H1 (cell line): ENCODE measurements at regions not wholly inside any gene's neighbourhood (a gene's known extent, or its start where the extent isn't known, plus 50 kb on each side); places are given as distances from the start of the nearest gene placed in this dataset.

ENCODE experiments used
- CTCF ChIA-PET: fragments of 300-600 bp; sonication (Branson Sonifier 250); formaldehyde crosslinking; loops from one replicate; lab custom pipeline; 2021; ENCODE audit not compliant: partially characterized antibody; lab: Charles Lee
- POLR2A ChIA-PET: fragments of 300-600 bp; sonication (Branson Sonifier 250); formaldehyde crosslinking; loops from one replicate; lab custom pipeline; 2021; ENCODE audit warnings: inconsistent platforms; ENCODE audit not compliant: partially characterized antibody; lab: Charles Lee
- DNase-seq, 2 experiments: peaks; one replicate each; pipeline versions ENCODE4 v3.0.0 to v3.0.0-alpha.2; 2010 to 2022; ENCODE audit warnings: low spot score in 2 of 2, low read depth in 1 of 2, mixed read lengths in 1 of 2
- FAIRE-seq: peaks from 2 replicates; lab custom pipeline; 2011; peaks lifted over from hg19 to GRCh38; lab: Jason Lieb, UNC
- H2AFZ ChIP-seq: 2 replicates; pipeline ENCODE4 v1.8.1; 2012; ENCODE audit warnings: low read length, inconsistent platforms
- H2AK5ac ChIP-seq: 2 replicates; pipeline ENCODE4 v1.6.1; 2013; ENCODE audit warnings: low read depth, low read length
- H2BK120ac ChIP-seq: replicated peaks from 2 replicates; pipeline ENCODE3; 2013; ENCODE audit warnings: low read depth, low read length, inconsistent platforms
- H2BK12ac ChIP-seq: 2 replicates; pipeline ENCODE4 v1.6.1; 2013; ENCODE audit warnings: low read depth, low read length
- H2BK15ac ChIP-seq: 2 replicates; pipeline ENCODE4 v1.6.1; 2013; ENCODE audit warnings: low read length
- H2BK20ac ChIP-seq: 2 replicates; pipeline ENCODE4 v1.6.1; 2013; ENCODE audit warnings: low read length
- H2BK5ac ChIP-seq: 2 replicates; pipeline ENCODE4 v1.6.1; 2013; ENCODE audit warnings: low read depth, low read length
- H3K14ac ChIP-seq: 2 replicates; pipeline ENCODE4 v1.6.1; 2013; ENCODE audit warnings: inconsistent platforms; ENCODE audit not compliant: insufficient read length
- H3K18ac ChIP-seq: 2 replicates; pipeline ENCODE4 v1.6.1; 2013; ENCODE audit warnings: low read length; ENCODE audit errors: extremely low read depth
- H3K23ac ChIP-seq: 2 replicates; pipeline ENCODE4 v1.6.1; 2013; ENCODE audit warnings: inconsistent platforms; ENCODE audit not compliant: insufficient read length
- H3K23me2 ChIP-seq: 2 replicates; pipeline ENCODE4 v1.6.1; 2013; ENCODE audit warnings: low read depth, low read length
- H3K27ac ChIP-seq: 2 replicates; pipeline ENCODE4 v1.6.1; 2011; ENCODE audit warnings: low read depth, low read length, inconsistent platforms
- H3K27me3 ChIP-seq, 4 experiments: replicated peaks in 1 of 4; 1 replicate in 1 of 4; 2 replicates in 3 of 4; pipeline versions ENCODE4 v1.6.1 to v1.8.1; 2011 to 2013; ENCODE audit warnings: low read length in 3 of 4, mild to moderate bottlenecking in 3 of 4, inconsistent platforms in 2 of 4, mixed read lengths in 2 of 4, moderate library complexity in 1 of 4; ENCODE audit not compliant: control insufficient read depth in 3 of 4, insufficient read depth in 3 of 4; ENCODE audit errors: extremely low read depth in 1 of 4
- H3K36me3 ChIP-seq, 4 experiments: 2 replicates each; pipeline versions ENCODE4 v1.6.1 to v1.8.1; 2011 to 2013; ENCODE audit warnings: mild to moderate bottlenecking in 4 of 4, low read length in 3 of 4, moderate library complexity in 2 of 4, control low read depth in 1 of 4, inconsistent platforms in 1 of 4; ENCODE audit not compliant: insufficient read depth in 4 of 4, control insufficient read depth in 2 of 4
- H3K4ac ChIP-seq: replicated peaks from 2 replicates; pipeline ENCODE3; 2013; ENCODE audit warnings: low read length, low read depth, mixed read lengths, inconsistent platforms; ENCODE audit not compliant: insufficient read length
- H3K4me1 ChIP-seq, 4 experiments: replicated peaks in 1 of 4; 1 replicate in 1 of 4; 2 replicates in 3 of 4; pipeline versions ENCODE4 v1.6.1 to v1.8.1; 2011 to 2013; ENCODE audit warnings: low read length in 3 of 4, inconsistent platforms in 2 of 4, mixed read lengths in 1 of 4; ENCODE audit not compliant: insufficient read depth in 4 of 4, control insufficient read depth in 3 of 4
- H3K4me2 ChIP-seq, 2 experiments: 2 replicates each; pipeline versions ENCODE4 v1.6.1 to v1.8.1; 2011 to 2013; ENCODE audit warnings: low read depth in 2 of 2, low read length in 2 of 2, control low read depth in 1 of 2, inconsistent platforms in 1 of 2, mild to moderate bottlenecking in 1 of 2; ENCODE audit not compliant: insufficient read depth in 1 of 2
- H3K4me3 ChIP-seq, 4 experiments: fragments of 200-600, 300-600 bp in 1 of 4; sonication (generic), shearing (Covaris generic), sonication (Bioruptor Twin) in 1 of 4; 2 replicates each; pipeline versions ENCODE4 v1.5.1 to v1.8.1; 2011 to 2016; ENCODE audit warnings: low read length in 4 of 4, low read depth in 3 of 4, control low read depth in 2 of 4, inconsistent platforms in 2 of 4, mild to moderate bottlenecking in 2 of 4, mixed read lengths in 1 of 4, moderate library complexity in 1 of 4; ENCODE audit not compliant: insufficient read depth in 2 of 4; ENCODE audit errors: extremely low read depth in 1 of 4
- H3K56ac ChIP-seq: replicated peaks from 2 replicates; pipeline ENCODE3; 2013; ENCODE audit warnings: low read depth, mild to moderate bottlenecking, mixed read lengths, low read length, inconsistent platforms; ENCODE audit not compliant: insufficient read length
- H3K79me1 ChIP-seq: 2 replicates; pipeline ENCODE4 v1.6.1; 2013; ENCODE audit warnings: low read depth, low read length, control low read depth
- H3K79me2 ChIP-seq, 2 experiments: 2 replicates each; pipeline versions ENCODE4 v1.6.1 to v1.8.1; 2012 to 2013; ENCODE audit warnings: low read length in 2 of 2, mild to moderate bottlenecking in 2 of 2, inconsistent platforms in 1 of 2; ENCODE audit not compliant: insufficient read depth in 2 of 2, control insufficient read depth in 1 of 2
- H3K9ac ChIP-seq, 4 experiments: replicated peaks in 1 of 4; 1 replicate in 1 of 4; 2 replicates in 3 of 4; pipeline versions ENCODE4 v1.6.1 to v1.8.1; 2011 to 2013; ENCODE audit warnings: low read depth in 3 of 4, low read length in 3 of 4, control low read depth in 2 of 4, mild to moderate bottlenecking in 2 of 4, moderate library complexity in 2 of 4, inconsistent platforms in 1 of 4; ENCODE audit errors: extremely low read depth in 1 of 4
- H3K9me3 ChIP-seq, 2 experiments: 2 replicates each; pipeline versions ENCODE4 v1.6.1 to v1.8.1; 2012 to 2013; ENCODE audit warnings: mild to moderate bottlenecking in 2 of 2, moderate library complexity in 2 of 2, control low read depth in 1 of 2, inconsistent platforms in 1 of 2, low read depth in 1 of 2, low read length in 1 of 2, mixed read lengths in 1 of 2; ENCODE audit not compliant: insufficient read depth in 2 of 2
- H4K20me1 ChIP-seq, 2 experiments: replicated peaks in 1 of 2; 2 replicates each; pipeline versions ENCODE3 to v1.8.1; 2011 to 2013; ENCODE audit warnings: inconsistent platforms in 2 of 2, low read length in 2 of 2, mild to moderate bottlenecking in 1 of 2; ENCODE audit not compliant: insufficient read depth in 2 of 2, control insufficient read depth in 1 of 2
- H4K5ac ChIP-seq: 2 replicates; pipeline ENCODE4 v1.6.1; 2013; ENCODE audit warnings: low read length, low read depth, mixed read lengths, inconsistent platforms; ENCODE audit not compliant: insufficient read length
- H4K8ac ChIP-seq: 2 replicates; pipeline ENCODE4 v1.8.0; 2013; ENCODE audit warnings: mild to moderate bottlenecking, moderate library complexity, low read length, inconsistent platforms; ENCODE audit not compliant: insufficient read depth; ENCODE audit errors: extremely low read depth
- H4K91ac ChIP-seq: replicated peaks from 2 replicates; pipeline ENCODE3; 2013; ENCODE audit warnings: low read length, mixed read lengths, inconsistent platforms; ENCODE audit not compliant: insufficient read length
- CBX8 ChIP-seq: fragments of 300-800, 300-1000 bp; sonication (generic); IDR thresholded peaks from 2 replicates; pipeline ENCODE4 v1.7.1; 2016; ENCODE audit warnings: low read depth, low read length, borderline replicate concordance
- CREB1 ChIP-seq: IDR thresholded peaks from 2 replicates; pipeline ENCODE4 v1.6.1; 2012; ENCODE audit warnings: inconsistent platforms
- CTBP2 ChIP-seq: IDR thresholded peaks from 2 replicates; pipeline ENCODE4 v1.7.0; 2011; ENCODE audit warnings: borderline replicate concordance, mild to moderate bottlenecking, moderate library complexity, mixed read lengths, low read length; ENCODE audit not compliant: insufficient read depth, insufficient read length
- WGBS, 2 experiments: shearing (Covaris generic) in 1 of 2; methylation state at CpG; one replicate each; pipeline versions ENCODE4 v1.1.6 to v1.1.7; 2013 to 2015; ENCODE audit warnings: low lambda C conversion rate in 2 of 2, mixed read lengths in 2 of 2, inconsistent platforms in 1 of 2, low coverage in 1 of 2, missing lambda C conversion rate in 1 of 2; ENCODE audit not compliant: insufficient replicate concordance in 2 of 2, insufficient coverage in 1 of 2, insufficient read length in 1 of 2; ENCODE audit errors: extremely low coverage in 1 of 2, missing lambda C conversion rate in 1 of 2; 5-methylcytosine and 5-hydroxymethylcytosine counted together

DNA sequence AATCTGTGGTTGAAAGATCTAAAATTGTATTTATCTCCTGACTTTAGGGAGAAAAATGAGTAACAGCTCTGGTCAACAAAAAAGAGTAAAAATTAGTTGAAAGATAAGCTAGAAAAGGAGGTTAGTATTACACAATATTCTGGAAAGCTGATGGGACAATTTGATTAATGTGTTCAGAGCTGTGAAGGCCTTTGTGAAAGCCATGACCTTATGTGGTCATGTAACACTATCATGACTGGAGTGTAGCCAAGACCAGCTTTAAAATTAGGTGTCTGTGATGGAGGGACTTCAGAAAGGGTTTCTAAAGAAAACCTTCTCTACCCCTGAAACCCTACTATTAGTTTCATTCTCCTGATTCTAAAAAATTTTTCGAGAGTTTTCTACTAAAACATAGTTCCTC is 127.2 kb downstream of the NFKBIZ start:
- CTCF ChIA-PET, result interaction anchor here (1.1 kb wide), 1 partner anchor 106 kb away, joined by 3 read pairs; no protein-coding TSS in a partner anchor
- H2BK120ac ChIP-seq, result no peak overlapping the region

More for the DNA sequence above, 127.2 kb downstream of the NFKBIZ start:
- no peak overlapping the region for H2BK15ac ChIP-seq
- FAIRE-seq (no peak), DNase-seq (no peak)
- no peak overlapping the region for H4K8ac ChIP-seq
- H3K27ac ChIP-seq, result no peak overlapping the region
- whole genome bisulfite sequencing, 2 experiments, result 91% methylated on average over 1 of the region's 1 CpG; no CpG with 5 or more reads in 1 of the 2 experiments
- H2BK5ac ChIP-seq, result no peak overlapping the region
- H3K79me2 ChIP-seq, result no peaks in the 10 kb centered on the region
- H3K79me1 ChIP-seq, result no peaks in the 10 kb centered on the region
- no peak for TF ChIP-seq CTBP2
- TF ChIP-seq CREB1, result no peak
- no peak for TF ChIP-seq CBX8
- no peaks in the 10 kb centered on the region; the same call in 1 of the 2 replicates for H3K23me2 ChIP-seq
- H2BK20ac ChIP-seq, result no peak overlapping the region
- no peak overlapping the region for H4K91ac ChIP-seq
- H4K20me1 ChIP-seq, result no peaks in the 10 kb centered on the region
- H2AK5ac ChIP-seq, result no peak overlapping the region
- no peak overlapping the region for H3K18ac ChIP-seq
- H3K9ac ChIP-seq, result no peak overlapping the region
- H3K36me3 ChIP-seq, result no peaks in the 10 kb centered on the region
- no peak overlapping the region for H2BK12ac ChIP-seq
- no peak overlapping the region for H4K5ac ChIP-seq
- H3K4ac ChIP-seq, result no peak overlapping the region
- no peak overlapping the region for H3K4me3 ChIP-seq
- H3K56ac ChIP-seq, result no peak overlapping the region
- H3K4me2 ChIP-seq, result no peak overlapping the region
- H3K14ac ChIP-seq, result no peak overlapping the region
- H3K23ac ChIP-seq, result no peak overlapping the region
- H2AFZ ChIP-seq, result no peak overlapping the region
- POLR2A ChIA-PET, result interaction anchor here (0.6 kb wide), 1 partner anchor 303 kb away, joined by 3 read pairs; no protein-coding TSS in a partner anchor
- H3K4me1 ChIP-seq, result 0 out of 7 replicates have a peak, but pooled peaks cover 0 to 3% (median 0%) of the 10 kb centered on the region in 4 experiments
- H3K9me3 ChIP-seq, result no peaks in the 10 kb centered on the region
- H3K27me3 ChIP-seq, result no peaks in the 10 kb centered on the region
